GM21360 (cell line): ENCODE measurements at regions not wholly inside any gene's neighbourhood (a gene's known extent, or its start where the extent isn't known, plus 50 kb on each side); places are given as distances from the start of the nearest gene placed in this dataset.

Experiments
- ATAC-seq: cut with Tn5 transposase; IDR thresholded peaks from one replicate; pipeline ENCODE4 v1.9.1; 2021; ENCODE audit warnings: mild to moderate bottlenecking, moderate library complexity; ENCODE audit not compliant: unreplicated experiment

- ATAC-seq = no peak
Measured at GRCh38 chr13:22698467-22698866, 482.3 kb upstream of the SGCG start.

- no peak for ATAC-seq
Measured at GRCh38 chr13:22700246-22700887, 480.4 kb upstream of the SGCG start.

- no peak for ATAC-seq
Measured at GRCh38 chr13:22703601-22704209, 477.1 kb upstream of the SGCG start.

DNA sequence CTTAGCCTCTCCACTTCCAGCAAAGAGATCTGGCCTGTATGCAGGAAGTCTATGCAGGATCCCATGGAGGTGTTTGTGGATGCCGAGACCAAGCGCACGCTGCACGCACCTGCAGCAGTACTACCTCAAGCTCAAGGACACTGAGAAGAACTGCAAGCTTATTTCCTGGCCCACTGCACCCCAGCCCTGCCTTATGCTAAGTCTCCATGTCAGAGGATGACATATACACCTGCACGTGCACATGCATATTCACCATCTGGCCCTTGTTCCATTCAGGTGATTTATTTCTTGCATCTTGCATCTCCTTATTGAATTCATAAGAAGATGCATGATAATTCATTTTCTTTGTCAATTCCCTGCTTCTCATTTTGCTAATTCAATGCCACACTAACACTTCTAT is 472.8 kb upstream of the SGCG start:
- no peak for ATAC-seq

DNA sequence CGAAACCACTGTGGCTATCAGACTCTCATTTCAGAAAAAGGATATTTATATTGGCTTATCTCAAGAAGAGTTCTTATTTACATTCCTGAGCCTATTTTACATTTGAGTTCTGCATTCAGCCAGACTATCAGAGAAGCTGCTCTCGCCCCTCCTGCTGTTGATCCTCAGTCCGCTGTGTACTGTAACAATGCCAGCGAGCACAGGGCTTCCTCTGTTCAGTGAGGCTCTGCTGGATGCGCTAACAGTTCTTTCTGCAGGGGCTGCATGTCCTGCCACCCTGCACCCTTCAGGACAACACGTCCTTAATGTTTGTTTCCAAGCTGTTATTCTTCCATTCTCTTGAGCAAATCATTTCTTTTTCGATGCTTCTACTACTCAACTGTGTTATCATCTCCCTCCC is 463.7 kb upstream of the SGCG start:
- ATAC-seq = no peak

DNA sequence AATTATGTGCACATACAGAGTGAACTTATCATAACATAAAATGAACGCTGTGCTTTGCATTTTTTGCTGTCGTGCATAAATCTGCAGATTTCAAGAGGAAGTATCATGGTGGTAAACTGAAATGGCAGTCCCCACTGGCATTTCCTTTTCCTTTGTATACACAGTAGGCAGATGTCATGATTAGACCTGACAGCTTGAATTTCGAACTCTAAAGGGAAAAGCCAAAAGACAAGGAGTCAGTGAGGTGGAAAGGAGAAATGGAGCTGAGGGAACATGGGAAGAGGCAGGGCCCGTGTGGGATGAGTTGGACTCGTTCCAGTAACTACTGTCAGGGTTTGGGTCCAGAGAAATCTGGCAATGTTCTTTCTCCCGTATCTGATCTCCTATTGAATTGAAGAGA is 454.1 kb upstream of the SGCG start:
- ATAC-seq = no peak

DNA sequence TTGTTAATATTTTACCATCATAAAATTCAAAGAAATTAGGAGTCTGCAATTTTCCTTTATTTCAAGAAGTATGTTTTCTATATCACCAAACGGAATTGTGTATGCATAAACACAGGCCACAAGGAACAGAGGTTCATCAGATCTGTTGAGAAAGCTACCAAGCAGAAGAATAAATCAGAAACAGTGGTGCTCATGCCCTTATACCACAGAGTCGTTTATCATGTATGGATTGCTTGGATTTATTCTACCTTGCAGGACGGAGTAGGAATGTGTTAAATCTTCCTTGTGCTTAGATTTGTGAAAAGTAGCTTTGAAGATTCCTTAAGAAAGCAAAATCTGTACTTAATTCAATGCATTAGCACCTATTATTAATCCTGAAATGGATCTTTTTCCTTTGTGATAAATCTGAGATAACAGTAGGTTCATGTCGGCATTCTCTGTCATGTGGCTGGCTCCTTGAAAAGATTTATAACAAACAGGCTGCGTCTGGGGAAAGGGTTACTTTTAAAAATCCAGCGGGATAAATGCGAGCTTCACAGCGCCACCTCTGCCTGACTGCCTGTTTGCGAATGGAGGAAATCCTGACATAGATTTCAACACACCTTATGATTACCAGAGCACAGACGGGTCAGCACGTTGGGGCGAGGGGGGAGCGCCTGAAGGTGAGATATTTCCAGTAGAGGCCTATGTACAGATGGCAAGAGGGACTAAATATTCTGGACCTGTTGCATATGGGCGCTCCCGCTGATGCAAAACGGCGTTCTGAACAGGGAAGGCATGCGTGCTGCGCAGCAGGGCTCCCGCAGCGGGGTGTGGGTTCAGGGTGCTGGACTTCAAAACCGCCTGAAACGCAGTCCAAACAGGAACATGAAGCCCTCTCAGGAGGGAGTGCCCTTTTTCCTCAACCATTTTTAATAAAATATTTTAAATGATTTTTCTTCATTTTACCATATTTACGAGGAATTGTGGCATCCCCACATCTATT is 445.5 kb upstream of the SGCG start:
- ATAC-seq = no peak

- ATAC-seq = no peak
Measured at GRCh38 chr13:22736084-22736767, 444.6 kb upstream of the SGCG start.

- no peak for ATAC-seq
Measured at GRCh38 chr13:22736768-22737092, 444.0 kb upstream of the SGCG start.

DNA sequence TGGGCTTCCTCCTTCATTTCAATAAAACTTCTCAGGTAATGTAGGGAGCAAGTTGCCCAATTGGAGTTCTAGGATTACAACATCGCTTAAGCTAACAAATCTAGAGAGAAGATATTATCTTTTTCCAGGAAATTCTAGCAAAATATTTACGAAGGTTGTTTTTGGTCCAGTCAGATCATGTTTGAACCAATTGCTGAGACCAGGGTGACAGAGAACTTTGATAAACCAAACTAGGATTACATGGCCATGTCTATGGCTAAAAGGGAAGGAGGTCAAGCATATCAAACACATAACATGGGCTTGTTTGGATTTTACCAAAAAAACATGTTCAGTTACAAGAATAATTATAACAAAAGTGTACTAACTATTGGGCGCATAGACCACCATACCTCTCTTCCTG is 442.4 kb upstream of the SGCG start:
- no peak for ATAC-seq

GRCh38 chr13:22740264-22740663 is 440.5 kb upstream of the SGCG start:
- ATAC-seq = no peak

DNA sequence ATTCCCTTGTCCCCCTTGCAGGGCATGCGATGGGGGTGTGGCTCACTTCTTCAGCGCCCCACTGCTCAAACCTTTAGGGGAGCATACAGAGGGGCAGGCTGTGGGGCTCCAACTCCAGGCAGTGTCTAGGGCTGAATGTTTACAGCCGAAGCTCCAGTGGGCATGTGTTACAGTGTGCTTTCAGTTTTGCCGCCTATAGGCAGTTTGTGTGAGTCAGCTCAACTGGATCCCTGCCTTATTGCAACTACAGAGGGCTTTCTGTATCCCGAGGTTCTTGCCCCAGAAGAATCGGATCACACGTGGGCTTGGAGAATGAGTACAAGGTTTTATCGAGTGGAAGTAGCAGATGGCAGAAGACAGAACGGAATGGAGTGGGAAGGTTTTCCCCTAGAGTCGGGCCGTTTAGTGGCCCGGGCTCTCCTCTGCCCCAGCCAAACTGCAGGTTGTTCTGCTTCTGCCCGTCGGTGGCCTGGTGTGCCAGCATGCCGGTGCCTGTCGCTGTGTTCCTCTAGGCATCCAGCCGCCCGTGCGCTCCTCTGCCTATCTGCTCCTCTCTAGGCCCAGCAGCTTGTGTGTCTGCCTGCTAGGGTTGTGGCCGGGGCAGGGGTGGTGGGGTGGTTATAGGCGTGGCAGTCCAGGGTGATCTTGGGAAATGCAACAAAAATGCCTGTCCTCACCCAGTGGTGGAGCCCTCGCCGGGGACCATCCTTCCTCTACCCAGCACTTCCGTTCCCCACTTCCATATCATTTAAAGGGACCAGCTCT is 435.9 kb upstream of the SGCG start:
- ATAC-seq = no peak

- ATAC-seq = no peak
Measured at GRCh38 chr13:22748866-22749577, 431.8 kb upstream of the SGCG start.

DNA sequence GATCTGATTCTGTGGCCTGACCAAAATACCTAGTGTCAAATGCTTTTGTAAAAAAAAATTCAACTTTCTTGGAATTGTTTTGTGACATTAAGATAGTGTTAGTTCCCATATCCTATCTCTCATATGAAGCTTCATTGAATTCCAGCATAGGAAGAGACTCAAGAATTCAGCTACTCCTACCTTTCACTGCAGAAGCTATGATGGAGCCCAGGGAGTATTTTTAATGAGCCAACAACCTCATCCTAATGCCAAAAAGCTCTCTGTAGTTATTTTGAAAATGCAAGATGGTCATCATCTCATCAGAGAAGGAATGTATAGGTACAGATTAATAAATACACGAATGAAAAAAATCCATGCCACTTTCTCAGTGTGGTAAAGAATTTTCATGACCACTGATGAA is 431.2 kb upstream of the SGCG start:
- no peak for ATAC-seq

DNA sequence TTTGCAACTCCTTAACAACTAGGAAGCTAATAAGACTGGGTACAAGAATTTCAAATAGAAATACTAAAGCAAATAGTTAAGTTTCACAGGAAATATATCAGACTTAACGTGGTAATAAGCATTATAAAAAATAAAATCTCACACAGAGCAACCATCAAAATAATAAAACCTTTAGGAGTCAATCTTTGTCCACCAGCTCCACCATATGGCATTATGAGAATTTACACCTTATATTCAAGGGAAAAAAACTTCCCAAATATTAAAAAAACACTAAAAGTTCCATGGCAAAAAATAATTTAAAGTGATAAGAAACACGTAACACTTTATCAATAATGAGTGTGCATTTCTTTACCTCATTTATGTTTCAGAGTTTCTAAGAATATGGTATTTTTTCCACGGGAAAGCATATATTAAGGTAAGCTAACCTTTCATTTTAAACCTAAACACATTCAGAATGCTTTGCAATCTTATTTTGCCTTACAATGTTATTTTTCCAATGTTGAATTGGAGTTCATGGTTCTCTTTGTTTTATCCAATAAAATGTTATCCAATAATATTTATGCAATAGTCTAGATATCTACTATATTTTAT is 423.2 kb upstream of the SGCG start:
- no peak for ATAC-seq

- ATAC-seq = no peak
Measured at GRCh38 chr13:22758245-22758644, 422.5 kb upstream of the SGCG start.

DNA sequence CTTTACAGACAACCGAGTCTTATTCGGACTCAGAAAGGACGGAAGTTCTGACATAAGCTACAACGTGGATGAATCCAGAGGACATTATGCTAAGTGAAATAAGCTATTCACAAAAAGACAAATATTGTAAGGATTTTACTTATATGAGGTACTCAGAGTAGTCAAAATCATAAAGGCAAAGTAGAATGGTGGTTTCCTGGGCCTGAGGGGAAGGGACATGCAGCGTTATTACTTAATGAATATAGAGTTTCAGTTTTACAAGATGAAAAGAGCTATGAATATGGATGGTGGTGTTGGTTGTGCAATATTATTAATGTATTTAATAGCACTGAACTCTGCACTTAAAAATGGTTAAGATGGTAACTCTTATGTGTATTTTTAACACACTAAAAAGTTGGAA is 419.1 kb upstream of the SGCG start:
- no peak for ATAC-seq

DNA sequence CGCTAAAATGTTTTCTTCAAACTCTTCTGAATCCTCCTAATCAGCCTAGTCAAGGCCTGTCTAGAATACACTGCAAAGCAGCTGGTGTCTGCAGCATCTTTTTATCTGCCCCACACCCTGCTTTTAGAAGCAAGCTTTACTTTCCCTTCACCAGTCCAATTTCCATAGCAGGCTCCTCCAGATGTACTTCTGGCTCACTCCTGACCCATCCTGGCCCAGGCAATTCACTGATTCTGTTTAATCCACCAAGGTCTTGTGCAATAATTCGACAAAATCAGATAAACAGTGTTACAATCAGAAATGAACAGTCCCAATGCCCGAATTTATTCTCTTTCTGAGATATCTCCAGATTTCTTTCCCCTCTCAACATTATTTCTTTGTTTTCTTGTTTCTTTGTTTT is 415.2 kb upstream of the SGCG start:
- ATAC-seq = no peak

GRCh38 chr13:22770891-22771290 is 409.9 kb upstream of the SGCG start:
- ATAC-seq = no peak

GRCh38 chr13:22773465-22773864 is 407.3 kb upstream of the SGCG start:
- no peak for ATAC-seq
